HCEC 1CT (cell line): ENCODE measurements at regions not wholly inside any gene's neighbourhood (a gene's known extent, or its start where the extent isn't known, plus 50 kb on each side); places are given as distances from the start of the nearest gene placed in this dataset.
A peak's percentile ranks its signal among the peaks of the same experiment; 100 is the strongest.
"Not testable (repeated sequence)": the region's sequence is repeated elsewhere in the genome, so short reads cannot be mapped to it uniquely, and the experiment has no call there.

Source experiments
- DNase-seq: peaks from one replicate; pipeline ENCODE4 v3.0.0-alpha.2; 2017

- DNase-seq = peak; percentile 83
Observed at GRCh38 chr5:126002222-126002897, 420.8 kb upstream of the GRAMD2B start.

- DNase-seq = peak; percentile 70
Observed at GRCh38 chr5:126003309-126003708, 419.9 kb upstream of the GRAMD2B start.

DNA sequence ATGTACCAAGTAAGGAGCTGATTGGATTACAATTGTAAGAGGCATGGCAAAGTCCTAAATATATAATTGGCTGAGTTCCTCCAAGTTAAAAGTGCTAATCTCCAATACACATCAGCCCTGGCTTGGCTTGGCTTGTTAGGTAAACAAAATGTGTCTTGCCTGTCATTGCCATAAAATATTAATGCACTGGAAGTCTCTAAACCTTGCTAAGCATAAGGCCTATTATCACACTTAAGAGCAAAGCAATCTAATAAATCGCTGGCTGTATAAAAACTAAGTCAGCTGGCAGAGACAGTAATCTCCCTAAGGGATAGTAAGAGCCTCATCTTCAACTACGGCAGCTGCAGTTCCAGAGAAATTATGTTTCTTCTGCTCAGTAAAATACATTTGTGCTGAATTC lies 418.6 kb upstream of the GRAMD2B start:
- no peak for DNase-seq

DNA sequence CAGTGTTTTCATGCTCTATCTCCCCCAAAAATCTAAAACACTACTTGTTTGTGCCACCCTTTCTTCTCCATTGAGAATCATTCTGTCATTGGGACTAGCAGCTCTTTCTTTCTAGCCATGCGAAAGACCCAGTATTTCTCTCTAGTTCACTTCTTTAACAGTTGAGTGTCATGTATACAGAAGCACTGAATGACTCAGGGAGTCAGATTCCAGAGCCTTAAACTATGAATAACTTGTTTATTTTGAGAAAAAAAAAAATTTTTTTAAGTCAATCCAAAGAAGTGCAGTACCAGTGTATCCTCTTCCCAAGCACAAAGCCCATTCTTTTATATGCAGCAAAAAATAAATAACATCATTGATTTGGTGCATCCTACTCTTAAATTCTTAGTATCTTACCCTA lies 415.4 kb upstream of the GRAMD2B start:
- peak; percentile 70 for DNase-seq

GRCh38 chr5:126009566-126009965 lies 413.6 kb upstream of the GRAMD2B start:
- DNase-seq = no peak

- DNase-seq = not testable (repeated sequence)
Observed at GRCh38 chr5:126011526-126011925, 411.7 kb upstream of the GRAMD2B start.

DNA sequence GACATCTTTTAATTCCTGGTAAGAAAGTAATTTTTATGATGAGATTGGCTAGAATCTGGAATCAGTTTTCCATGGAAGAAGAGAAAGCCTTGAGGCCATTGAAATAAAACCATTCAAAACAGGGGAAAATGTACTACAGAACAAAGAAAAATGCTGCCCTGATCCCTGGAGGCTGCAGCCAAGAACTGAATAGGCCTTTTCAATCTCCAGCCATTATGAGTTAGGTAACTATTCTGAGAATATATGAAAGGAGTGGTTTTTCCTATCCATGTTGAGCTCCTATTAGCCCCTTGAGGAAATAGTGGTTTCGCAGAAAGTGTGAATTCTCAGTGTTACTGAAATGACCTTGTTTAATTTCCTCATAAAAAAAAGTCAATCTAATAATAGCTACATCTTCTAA lies 408.5 kb upstream of the GRAMD2B start:
- no peak for DNase-seq

GRCh38 chr5:126015235-126016181 lies 407.7 kb upstream of the GRAMD2B start:
- DNase-seq = no peak

- DNase-seq = no peak
Observed at GRCh38 chr5:126016256-126016655, 407.0 kb upstream of the GRAMD2B start.

GRCh38 chr5:126017096-126017495 lies 406.1 kb upstream of the GRAMD2B start:
- DNase-seq = no peak

DNA sequence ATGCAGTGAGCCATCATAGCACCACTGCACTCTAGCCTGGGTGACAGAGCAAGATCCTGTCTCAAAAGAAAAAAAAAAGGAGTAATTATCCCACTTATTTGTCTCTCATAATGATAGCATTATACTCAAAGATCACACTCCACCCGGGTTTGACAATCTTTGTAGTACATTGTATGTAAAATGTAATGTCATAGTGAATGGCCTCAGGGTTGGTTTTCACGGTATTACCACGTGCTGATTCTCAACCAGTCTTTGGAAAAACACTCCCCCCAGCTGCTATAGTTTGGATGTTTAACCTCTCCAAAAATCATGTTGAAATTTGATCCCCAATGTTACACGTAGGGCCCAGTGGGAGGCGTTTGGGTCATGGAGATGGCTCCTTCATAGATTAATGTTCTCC lies 402.4 kb upstream of the GRAMD2B start:
- DNase-seq = no peak

DNA sequence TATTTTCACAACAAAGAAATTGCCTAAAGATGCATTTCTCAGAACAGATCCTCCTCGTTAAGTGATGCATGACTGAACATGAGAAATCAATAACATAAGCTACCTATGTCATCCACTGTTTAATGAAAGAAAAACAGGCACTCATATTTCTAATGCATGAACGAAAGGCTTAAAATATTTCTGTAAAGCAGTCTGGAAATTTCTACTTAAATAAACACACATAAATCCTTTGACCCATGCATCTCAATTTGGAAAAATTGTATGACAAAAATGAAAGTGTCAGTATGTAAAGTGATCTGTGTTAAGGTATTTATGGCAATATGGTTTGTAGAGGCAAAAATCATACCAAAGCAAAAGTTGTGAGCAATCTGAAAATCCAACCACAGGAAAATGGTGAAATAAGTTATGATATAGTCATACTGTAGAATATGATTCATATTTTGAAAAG lies 399.2 kb upstream of the GRAMD2B start:
- peak; percentile 60 for DNase-seq

- no peak for DNase-seq
Observed at GRCh38 chr5:126027149-126027548, 396.1 kb upstream of the GRAMD2B start.

- no peak for DNase-seq
Observed at GRCh38 chr5:126027652-126028051, 395.6 kb upstream of the GRAMD2B start.

DNA sequence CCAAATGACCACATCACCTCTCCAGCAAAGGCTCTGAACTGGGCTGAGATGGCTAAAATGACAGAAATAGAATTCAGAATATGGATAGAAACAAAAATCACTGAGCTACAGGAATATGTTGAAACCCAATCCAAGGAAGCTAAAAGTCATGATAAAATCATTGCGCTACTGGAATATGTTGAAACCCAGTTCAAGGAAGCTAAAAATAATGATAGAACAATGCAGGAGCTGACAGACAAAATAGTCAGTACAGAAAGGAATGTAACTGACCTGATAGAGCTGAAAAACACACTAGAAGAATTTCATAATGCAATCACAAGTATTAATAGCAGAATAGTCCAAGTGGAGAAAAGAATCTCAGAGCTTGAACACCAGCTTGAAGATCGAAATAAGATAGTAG lies 394.9 kb upstream of the GRAMD2B start:
- no peak for DNase-seq

- not testable (repeated sequence) for DNase-seq
Observed at GRCh38 chr5:126029282-126029681, 393.9 kb upstream of the GRAMD2B start.

DNA sequence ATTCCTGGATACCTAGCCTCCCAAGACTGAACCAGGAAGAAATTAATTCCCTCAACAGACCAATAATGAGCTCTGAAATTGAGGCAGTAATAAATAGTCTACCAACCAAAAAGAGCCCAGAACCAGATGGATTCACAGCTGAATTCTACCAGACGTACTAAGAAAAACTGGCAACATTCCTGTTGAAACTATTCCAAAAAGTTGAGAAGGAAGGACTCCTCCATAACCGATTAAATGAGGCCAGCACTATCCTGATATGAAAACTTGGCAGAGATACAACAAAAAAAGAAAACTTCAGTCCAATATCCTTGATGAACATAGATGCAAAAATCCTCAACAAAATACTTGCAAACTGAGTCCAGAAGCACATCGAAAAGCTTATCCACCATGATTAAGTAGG lies 392.5 kb upstream of the GRAMD2B start:
- DNase-seq = no peak

DNA sequence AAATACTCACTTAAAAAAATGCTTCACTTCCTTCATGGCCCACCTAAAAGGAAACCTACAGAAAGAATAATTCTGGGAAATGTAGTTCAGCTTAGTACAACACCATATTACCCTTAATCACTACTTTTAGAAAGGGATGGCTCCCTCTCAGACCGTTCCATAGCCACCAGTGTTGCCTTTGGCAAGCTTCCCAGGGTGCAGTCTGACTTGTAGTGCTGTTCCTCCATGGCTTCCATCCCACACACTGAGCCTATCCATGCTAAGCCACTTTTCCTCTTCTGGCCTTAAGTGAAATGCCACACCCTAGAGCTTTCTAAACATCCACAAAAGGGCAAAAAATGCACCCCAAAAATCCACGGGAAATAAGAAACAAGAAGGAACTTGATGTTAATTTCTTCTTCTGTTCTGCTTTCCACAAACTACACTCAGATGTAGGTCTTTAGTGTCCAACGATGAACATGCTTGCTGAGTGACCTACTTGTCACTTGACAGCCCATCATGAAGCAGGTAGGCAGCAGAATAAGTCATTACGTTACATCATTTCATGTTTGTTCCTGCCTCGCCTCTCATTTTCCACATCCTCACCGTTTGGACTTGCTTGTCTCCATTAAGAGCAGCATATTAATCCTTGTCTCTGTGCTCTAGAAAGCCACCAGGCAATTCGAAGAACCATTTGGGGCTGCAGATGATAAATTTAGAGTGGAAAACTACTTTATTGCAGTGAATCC lies 391.1 kb upstream of the GRAMD2B start:
- peak; percentile 42 for DNase-seq

DNA sequence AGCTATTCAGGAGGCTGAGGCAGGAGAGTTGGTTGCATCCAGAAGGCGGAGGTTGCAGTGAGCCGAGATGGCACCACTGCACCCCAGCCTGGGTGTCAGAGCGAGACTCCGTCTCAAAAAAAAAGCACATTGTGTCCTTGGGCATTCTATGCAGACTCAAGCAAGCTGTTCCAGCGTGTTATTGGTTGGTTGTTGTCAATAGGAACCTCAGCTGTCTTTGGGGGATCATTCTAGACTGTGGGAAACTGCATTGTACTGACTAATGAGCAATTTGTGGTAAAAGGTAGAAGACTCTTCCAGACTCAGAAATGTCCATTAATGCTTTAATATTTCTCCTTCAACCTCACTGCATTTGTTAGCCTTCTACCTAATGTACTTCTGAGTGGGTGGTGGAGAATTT lies 379.5 kb upstream of the GRAMD2B start:
- DNase-seq = no peak

- peak; percentile 22 for DNase-seq
Observed at GRCh38 chr5:126044111-126044668, 379.0 kb upstream of the GRAMD2B start.

- no peak for DNase-seq
Observed at GRCh38 chr5:126044931-126045565, 378.2 kb upstream of the GRAMD2B start.

GRCh38 chr5:126046318-126046717 lies 376.9 kb upstream of the GRAMD2B start:
- no peak for DNase-seq
